Fibroblast of mammary gland (primary cell): ENCODE measurements at regions not wholly inside any gene's neighbourhood (a gene's known extent, or its start where the extent isn't known, plus 50 kb on each side); places are given as distances from the start of the nearest gene placed in this dataset.

Experiments used
- DNase-seq: peaks from one replicate; pipeline ENCODE4 v3.0.0-alpha.2; 2010; ENCODE audit warnings: low read depth
- H3K4me3 ChIP-seq: 2 replicates; pipeline ENCODE4 v1.5.1; 2011; ENCODE audit warnings: low read depth, mild to moderate bottlenecking, low read length, moderate library complexity; ENCODE audit not compliant: control insufficient read depth
- TF ChIP-seq, protein P1 (sequence below): conservative IDR thresholded peaks from 2 replicates; pipeline ENCODE4 v1.5.1; 2011; ENCODE audit warnings: low read depth, low read length, inconsistent platforms; ENCODE audit not compliant: control insufficient read depth, insufficient read depth

DNA sequence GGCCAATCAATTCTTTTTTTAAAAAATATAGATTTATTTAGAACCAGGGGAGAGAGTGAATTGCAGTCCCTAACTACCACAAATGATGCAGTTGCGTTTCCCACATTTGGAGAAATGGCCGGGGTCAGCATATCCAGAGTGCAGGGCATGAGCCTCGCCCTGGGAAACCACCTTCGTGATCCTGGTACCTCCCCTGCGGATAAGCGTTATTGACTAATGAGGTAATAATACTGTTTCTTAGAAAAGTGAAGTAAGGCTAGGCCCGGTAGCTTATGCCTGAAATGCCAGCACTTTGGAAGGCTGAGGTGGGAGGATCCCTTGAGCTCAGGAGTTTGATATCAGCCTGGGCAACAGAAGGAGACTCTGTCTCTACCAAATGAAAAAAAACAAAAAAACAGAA is 111.5 kb upstream of the SLC45A1 start:
- no peak overlapping the region for H3K4me3 ChIP-seq
- DNase-seq: no peak
- TF ChIP-seq, protein P1, sequence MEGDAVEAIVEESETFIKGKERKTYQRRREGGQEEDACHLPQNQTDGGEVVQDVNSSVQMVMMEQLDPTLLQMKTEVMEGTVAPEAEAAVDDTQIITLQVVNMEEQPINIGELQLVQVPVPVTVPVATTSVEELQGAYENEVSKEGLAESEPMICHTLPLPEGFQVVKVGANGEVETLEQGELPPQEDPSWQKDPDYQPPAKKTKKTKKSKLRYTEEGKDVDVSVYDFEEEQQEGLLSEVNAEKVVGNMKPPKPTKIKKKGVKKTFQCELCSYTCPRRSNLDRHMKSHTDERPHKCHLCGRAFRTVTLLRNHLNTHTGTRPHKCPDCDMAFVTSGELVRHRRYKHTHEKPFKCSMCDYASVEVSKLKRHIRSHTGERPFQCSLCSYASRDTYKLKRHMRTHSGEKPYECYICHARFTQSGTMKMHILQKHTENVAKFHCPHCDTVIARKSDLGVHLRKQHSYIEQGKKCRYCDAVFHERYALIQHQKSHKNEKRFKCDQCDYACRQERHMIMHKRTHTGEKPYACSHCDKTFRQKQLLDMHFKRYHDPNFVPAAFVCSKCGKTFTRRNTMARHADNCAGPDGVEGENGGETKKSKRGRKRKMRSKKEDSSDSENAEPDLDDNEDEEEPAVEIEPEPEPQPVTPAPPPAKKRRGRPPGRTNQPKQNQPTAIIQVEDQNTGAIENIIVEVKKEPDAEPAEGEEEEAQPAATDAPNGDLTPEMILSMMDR: no peak

DNA sequence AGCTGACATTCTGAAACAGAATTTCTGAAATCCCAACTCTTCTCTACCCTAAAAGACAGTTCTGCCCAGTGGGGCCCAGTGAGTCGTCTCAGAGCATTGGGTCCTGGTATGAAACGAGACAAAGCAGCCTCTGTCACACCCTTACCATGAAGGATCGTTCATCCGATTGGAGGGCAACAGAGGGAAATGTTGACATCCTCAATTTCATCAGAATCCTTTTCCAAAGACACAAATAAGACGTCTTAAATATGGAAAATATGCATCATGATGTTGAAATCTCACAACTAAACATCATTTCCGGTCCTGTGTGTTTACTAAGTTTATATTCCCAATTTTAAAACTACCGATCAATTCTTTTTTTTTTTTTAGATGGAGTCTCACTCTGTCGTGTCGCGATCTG is 112.1 kb upstream of the SLC45A1 start:
- H3K4me3 ChIP-seq: no peak overlapping the region
- DNase-seq: peak; percentile 17
- TF ChIP-seq, protein P1: no peak

DNA sequence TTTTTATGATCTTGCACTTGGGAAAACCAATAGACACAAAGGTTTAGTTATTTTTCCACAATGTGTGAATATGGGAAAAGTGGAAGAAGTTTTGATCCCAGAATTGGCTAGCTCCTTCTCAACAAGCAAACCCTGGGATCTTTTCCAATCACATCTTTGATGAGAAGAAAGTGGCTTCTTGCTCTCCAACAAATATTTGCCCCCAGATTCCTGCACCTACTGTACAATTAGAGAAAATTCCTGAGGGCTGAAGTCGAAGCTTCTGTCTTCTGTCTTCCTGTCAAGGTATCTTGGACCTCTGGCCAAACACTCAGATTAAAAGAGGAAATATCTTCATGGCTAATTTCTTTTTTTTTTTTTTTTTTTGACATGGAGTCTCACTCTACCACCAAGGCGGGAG is 113.1 kb upstream of the SLC45A1 start:
- DNase-seq: no peak
- no peak overlapping the region for H3K4me3 ChIP-seq
- TF ChIP-seq, protein P1: no peak

DNA sequence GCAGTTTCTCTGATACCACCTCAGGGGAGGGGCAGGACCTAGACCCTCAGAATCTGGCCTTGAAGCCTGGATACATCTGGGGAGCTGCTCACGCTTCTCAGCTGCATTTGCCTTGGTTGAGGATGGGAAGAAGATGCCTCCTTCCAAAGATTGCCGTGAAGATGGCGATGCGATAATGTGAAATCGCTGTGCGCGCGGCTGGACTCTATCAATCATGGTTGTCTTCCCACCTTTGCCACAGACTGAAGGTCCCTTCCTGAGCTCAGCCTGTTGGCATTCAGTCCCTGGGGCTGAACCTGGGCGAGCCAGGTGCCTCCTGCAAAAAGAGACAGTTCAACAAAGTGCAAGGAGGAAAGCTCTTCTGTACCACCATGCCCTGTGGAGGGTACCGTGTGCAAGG is 114.4 kb upstream of the SLC45A1 start:
- no peak for DNase-seq
- TF ChIP-seq, protein P1: no peak
- no peak overlapping the region for H3K4me3 ChIP-seq

DNA sequence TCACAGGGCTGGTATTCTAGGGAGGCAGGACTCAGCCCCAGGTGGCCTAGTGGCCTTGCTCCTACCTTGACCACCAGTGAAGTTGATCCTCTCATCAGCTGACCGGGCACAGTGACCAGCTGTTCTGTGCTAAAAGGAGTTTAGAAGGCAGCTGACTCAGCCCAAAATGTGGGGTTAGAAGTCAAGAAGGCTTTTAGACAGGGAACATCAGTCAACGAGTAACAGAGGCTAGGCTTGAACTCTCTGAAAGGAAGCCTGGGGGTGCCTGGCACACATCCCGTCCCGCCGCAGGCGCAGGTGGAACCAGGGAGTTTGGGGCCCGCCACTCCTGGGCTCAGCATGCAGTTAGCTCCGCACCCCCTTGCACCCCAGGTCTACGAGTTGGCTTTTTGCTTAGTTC is 114.9 kb upstream of the SLC45A1 start:
- TF ChIP-seq, protein P1: no peak
- peak; percentile 36 for DNase-seq
- H3K4me3 ChIP-seq: no peak overlapping the region

DNA sequence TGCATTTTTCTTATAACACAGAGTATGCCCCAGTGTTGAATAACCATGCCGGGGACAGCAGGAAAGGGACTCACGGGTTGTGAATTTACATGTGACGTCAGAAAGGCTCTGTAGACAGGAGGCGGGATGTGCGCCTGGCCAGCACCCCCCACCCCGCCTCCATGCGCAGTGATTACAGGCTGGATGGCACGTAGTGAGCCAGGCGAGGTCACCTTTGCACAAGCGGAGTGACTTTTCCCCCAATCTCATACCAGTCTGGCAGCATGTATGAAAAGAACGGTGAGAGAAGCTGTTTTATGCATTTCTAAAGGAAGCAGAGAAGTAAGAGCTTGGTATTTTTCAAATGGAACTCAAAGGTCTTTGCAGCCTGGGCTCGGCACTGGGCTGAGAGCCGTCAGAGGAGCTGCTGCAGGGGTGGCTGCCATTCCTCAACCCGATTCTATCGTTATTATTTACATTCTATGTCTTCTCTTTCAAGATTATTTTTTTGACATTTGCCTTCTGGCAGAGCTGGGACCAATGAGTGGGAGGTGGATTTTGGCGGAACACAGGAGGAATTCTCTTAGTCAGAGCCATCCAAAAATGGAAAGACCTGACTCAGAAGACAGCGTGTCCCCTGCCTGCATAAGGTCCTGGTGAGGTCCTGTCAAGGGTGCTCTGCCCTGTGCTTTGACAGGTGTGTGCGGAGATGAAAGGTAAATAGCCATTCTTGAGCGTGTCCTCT is 115.6 kb upstream of the SLC45A1 start:
- H3K4me3 ChIP-seq: no peak overlapping the region
- DNase-seq: peak; percentile 92
- TF ChIP-seq, protein P1: no peak
